HG02973 (cell line): ENCODE measurements at regions not wholly inside any gene's neighbourhood (a gene's known extent, or its start where the extent isn't known, plus 50 kb on each side); places are given as distances from the start of the nearest gene placed in this dataset.

Source experiments
- ATAC-seq: cut with Tn5 transposase; IDR thresholded peaks from one replicate; pipeline ENCODE4 v1.9.1; 2021; ENCODE audit warnings: moderate library complexity; ENCODE audit not compliant: unreplicated experiment

DNA sequence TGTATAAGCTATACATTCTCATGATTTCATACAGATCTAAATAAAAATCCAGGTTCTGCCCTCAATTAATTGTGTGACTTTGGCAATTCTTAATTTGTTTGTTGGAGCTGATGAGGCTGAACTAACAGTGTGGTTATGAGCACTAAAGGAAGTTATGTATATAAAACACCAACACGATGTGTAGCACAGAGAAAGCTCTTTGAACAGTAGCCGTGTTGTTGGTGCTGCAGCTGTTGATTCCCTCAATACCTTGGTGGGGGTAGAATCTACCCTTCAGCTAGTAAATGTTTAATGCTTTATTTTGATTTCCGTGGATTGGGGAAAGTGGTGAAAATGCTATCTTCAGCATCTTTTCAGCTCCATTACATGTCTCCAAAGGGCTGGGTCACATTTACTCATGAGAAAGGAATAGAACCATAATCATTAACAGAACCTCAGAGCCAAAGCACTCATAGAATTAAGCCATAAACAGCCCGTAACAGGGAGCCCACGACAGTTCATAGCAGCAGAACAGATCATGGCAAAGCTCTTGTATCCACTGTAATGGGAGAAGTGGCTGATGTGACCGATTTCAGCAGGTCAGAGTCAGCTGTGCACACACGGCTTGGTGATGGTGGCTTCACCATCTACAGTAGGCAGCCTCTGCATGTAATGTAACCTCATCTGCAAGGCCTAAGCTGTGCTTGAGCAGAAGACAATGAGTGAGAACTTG, 332.7 kb downstream of the DIRAS2 start:
- no peak for ATAC-seq

DNA sequence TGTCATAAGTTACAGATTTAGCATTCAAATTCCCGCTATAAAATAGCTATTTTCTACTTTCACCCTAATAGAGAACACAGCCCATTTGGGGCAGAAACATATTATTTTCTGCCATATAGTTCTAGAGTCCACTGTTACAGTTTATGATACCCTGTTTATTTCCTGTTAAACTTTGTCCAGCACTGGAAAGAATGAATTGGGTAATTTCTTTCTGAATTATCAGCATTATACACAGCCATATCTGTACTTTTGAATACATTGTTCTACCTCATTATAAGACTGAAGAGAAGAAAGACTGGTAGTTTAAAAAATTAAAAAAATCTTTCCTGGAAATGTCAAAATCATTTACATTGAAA, 332.1 kb downstream of the DIRAS2 start:
- ATAC-seq = no peak

- no peak for ATAC-seq
These were observed 330.8 kb downstream of the DIRAS2 start for GRCh38 chr9:90311811-90312210.

- no peak for ATAC-seq
These were observed 320.3 kb downstream of the DIRAS2 start for GRCh38 chr9:90322296-90322695.

- ATAC-seq = no peak
These were observed 316.5 kb downstream of the DIRAS2 start for GRCh38 chr9:90325913-90326653.

- ATAC-seq = no peak
These were observed 312.4 kb downstream of the DIRAS2 start for GRCh38 chr9:90330231-90330630.

GRCh38 chr9:90331826-90332575, 310.6 kb downstream of the DIRAS2 start:
- ATAC-seq = no peak

- ATAC-seq = no peak
These were observed 309.4 kb downstream of the DIRAS2 start for GRCh38 chr9:90333226-90333625.

DNA sequence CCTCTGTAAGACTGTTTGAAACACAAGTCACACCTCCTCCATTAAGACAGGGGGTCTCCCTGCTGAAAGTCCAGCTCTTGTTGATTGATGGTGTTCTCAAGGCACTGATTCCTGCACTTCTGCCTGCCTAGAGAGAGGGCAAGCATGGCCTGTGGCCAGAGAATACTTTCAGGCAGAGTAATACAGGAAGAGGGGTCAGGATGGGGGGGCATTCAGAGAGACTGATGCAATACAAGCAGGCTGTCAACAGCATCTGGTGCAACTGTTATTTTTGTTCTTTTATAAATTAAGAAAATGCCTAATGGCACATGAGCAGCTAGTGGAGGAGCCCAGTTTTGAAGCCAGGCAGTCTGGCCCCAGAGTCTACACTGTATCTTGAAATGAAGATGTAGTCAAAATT, 302.2 kb downstream of the DIRAS2 start:
- ATAC-seq = no peak

GRCh38 chr9:90342607-90343006, 300.0 kb downstream of the DIRAS2 start:
- ATAC-seq = no peak

GRCh38 chr9:90343366-90343765, 299.3 kb downstream of the DIRAS2 start:
- no peak for ATAC-seq

DNA sequence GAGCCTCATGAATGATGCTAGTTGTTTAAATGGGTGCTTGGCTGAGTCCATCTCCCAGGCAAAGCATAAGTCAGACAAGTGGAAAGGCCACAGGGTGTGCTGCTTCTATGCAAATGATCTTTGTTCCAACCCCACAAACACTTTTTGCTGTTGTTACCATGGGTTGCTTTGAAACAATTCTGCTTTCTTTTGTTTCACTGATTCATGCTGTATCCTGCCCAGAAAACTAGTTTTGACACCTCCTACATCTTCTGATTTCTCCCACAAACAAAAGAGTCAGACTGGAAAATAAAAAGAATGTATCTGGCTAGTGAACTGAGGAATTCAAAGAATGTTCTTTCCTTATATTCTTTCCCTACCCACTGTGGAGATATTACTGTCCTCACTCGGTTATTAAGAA, 298.6 kb downstream of the DIRAS2 start:
- no peak for ATAC-seq

GRCh38 chr9:90365666-90366065, 277.0 kb downstream of the DIRAS2 start:
- ATAC-seq = no peak

GRCh38 chr9:90368241-90368640, 274.4 kb downstream of the DIRAS2 start:
- ATAC-seq = no peak

GRCh38 chr9:90368928-90369327, 273.7 kb downstream of the DIRAS2 start:
- no peak for ATAC-seq

DNA sequence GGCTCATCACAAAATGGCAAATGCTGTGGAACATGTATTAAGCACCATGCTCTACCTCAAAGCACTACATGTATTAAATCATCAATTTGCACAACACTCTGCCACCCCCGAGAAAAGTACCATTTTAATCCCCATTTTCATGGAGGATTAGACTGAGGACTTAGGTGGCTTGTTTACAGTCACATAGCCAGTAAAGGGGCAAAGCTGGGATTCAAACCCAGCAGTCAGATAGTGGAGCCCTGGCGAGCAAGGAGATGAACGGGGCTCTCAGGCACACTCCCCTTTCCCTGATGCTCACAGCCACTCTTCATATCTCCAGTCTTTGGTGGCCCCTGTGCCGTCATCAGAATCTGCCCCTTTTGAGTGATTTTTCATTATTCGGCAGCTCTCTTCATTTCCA, 262.9 kb downstream of the DIRAS2 start:
- ATAC-seq = no peak

DNA sequence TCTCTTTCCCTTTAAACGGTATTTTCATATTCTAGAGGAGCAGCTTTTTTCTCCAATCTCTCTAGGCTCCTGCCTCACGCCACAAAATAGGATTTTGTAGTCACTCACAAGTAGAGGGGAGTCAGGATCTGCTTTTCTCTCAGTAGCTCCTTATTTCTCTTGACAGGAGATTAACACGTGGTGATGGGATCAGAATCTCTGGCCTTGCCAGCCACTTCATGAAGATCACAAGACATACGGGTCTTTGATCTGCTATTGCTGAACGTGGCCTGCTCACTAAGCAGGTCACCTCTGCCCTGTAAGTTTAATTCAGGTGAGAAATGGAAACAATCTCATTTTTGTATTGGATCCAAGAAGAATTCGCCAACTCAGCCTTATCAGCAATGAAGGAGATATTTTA, 257.5 kb downstream of the DIRAS2 start:
- ATAC-seq = no peak

GRCh38 chr9:90393365-90394152, 249.1 kb downstream of the DIRAS2 start:
- no peak for ATAC-seq

DNA sequence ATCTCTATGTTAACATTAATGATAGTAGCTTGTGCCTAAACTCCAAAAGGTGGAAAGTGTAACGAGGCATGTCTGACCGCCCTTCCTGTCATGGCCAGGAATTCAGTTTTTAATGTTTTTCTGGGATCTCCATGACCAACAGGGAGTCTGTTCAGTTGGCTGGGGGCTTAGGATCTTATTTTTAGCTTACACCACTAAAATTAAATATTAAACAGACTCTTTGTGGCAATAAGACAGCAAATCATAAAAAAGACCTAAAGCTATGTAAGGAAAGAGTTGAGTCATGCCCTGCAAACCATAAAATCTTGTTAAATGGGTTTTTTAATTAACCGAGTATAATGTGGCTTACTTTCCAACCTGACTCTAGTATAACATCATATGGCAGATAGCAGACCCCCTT, 247.8 kb downstream of the DIRAS2 start:
- ATAC-seq = no peak

DNA sequence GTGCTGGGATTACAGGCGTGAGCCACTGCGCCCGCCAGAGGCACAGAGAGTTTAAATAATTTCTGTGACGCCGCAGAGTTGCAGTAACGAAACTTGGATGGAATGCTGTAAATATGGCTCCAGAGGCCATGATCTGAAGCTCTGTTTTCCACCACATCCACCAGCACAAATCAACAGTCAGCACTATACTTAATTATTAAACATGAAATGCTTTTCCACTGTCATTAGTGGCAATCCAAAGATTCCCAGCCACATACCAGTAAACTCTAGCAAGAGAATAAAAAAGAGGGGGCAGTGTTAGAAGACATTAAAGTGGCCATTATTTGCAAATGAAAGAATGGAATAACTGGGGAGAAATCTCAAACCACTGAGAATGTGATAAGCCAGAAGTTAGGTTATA, 242.5 kb downstream of the DIRAS2 start:
- no peak for ATAC-seq

DNA sequence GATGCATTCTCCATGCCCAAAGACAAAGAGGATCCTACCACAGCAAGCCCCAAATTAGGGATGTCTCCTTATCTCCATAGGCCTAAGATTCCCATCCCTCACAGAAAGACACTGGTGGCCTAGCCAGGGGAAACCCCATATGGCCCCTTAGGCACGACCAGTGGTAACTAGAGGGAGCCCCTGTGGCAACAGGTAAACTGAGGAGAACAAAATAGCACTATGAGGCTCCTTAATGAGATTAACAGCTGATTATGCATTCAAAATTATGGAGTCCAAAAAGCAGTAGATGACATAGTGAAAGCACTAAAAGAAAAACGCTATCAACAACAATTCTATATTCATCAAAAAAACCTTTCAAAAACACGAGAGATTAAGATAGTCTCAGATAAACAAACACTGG, 234.0 kb downstream of the DIRAS2 start:
- no peak for ATAC-seq
